Activated CD8-positive, alpha-beta memory T cell treated with anti-CD3 and anti-CD28 coated beads for 4 hours (primary cell): ENCODE measurements at regions not wholly inside any gene's neighbourhood (a gene's known extent, or its start where the extent isn't known, plus 50 kb on each side); places are given as distances from the start of the nearest gene placed in this dataset.
"Not testable (repeated sequence)": the region's sequence is repeated elsewhere in the genome, so short reads cannot be mapped to it uniquely, and the experiment has no call there.

Experiments
- DNase-seq, 2 donors: peaks; one replicate each; pipeline ENCODE4 v3.0.0-alpha.2; 2020; ENCODE audit warnings: low read depth in 2 of 2

- no peak for DNase-seq
Measured at GRCh38 chr1:91098299-91098906, 76.6 kb upstream of the ZNF644 start.

- DNase-seq, result not testable (repeated sequence)
Measured at GRCh38 chr1:91095321-91095720, 73.5 kb upstream of the ZNF644 start.

GRCh38 chr1:91092503-91092902 is 70.7 kb upstream of the ZNF644 start:
- DNase-seq, result no peak

GRCh38 chr1:91091812-91092211 is 70.0 kb upstream of the ZNF644 start:
- DNase-seq, result no peak

GRCh38 chr1:91080650-91081049 is 58.8 kb upstream of the ZNF644 start:
- no peak for DNase-seq

- no peak for DNase-seq
Measured at GRCh38 chr1:91078859-91079258, 57.0 kb upstream of the ZNF644 start.

GRCh38 chr1:91076834-91077233 is 55.0 kb upstream of the ZNF644 start:
- no peak for DNase-seq

- DNase-seq, result no peak
Measured at GRCh38 chr1:91075233-91076135, 53.6 kb upstream of the ZNF644 start.

- DNase-seq, result no peak
Measured at GRCh38 chr1:91073299-91073698, 51.5 kb upstream of the ZNF644 start.

GRCh38 chr1:91071838-91072237 is 50.0 kb upstream of the ZNF644 start:
- no peak for DNase-seq
